ENCODE measurements at regions not wholly inside any gene's neighbourhood (a gene's known extent, or its start where the extent isn't known, plus 50 kb on each side); places are given as distances from the start of the nearest gene placed in this dataset.

DNA sequence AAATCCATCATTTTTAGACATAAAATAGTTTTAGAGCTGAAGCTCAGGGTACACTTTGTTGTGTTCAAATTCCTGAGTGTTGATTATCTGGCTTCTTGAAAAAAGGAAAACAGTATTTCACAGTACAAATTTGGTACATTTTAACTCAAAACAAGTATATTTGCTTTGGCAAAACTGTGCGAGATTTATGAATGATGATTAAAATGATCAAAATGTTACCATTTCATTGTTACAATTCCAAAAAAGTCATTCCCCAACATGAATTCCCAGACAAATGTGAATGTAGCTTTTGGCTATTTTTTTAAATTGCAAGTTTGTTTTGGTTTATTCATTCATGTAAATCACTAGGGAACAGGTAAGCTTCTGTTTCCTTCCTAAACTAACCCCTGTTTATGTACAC lies 347.4 kb upstream of the DCBLD2 start:
- Histone ChIP-seq H3K36me3 (ENCODE audit: control insufficient read depth in 4 of 4, insufficient read depth in 4 of 4, low read length in 4 of 4) (no peaks in the 10 kb centered on the region), H3K4me1 (ENCODE audit: control insufficient read depth in 5 of 5, insufficient read depth in 5 of 5, low read length in 5 of 5) (peaks cover 0 to 10% (median 0%) of the 10 kb centered on the region in 5 donors), H3K27ac (ENCODE audit: low read depth in 1 of 2, low read length in 1 of 2) (no peak overlapping the region), H3K4me3 (no peak overlapping the region), H3K27me3 (ENCODE audit: control insufficient read depth in 3 of 3, insufficient read depth in 3 of 3, low read length in 2 of 3) (no peaks in the 10 kb centered on the region), H3K9me3 (ENCODE audit: control insufficient read depth in 4 of 4, insufficient read depth in 3 of 4, low read length in 3 of 4) (no peaks in the 10 kb centered on the region), H3K9ac (ENCODE audit: insufficient read depth in 1 of 2, low read length in 2 of 2) (no peak overlapping the region)
- 66 to 79% methylated on average over 1 of the region's 1 CpG for whole genome bisulfite sequencing, 2 donors
- TF ChIP-seq, protein P1, sequence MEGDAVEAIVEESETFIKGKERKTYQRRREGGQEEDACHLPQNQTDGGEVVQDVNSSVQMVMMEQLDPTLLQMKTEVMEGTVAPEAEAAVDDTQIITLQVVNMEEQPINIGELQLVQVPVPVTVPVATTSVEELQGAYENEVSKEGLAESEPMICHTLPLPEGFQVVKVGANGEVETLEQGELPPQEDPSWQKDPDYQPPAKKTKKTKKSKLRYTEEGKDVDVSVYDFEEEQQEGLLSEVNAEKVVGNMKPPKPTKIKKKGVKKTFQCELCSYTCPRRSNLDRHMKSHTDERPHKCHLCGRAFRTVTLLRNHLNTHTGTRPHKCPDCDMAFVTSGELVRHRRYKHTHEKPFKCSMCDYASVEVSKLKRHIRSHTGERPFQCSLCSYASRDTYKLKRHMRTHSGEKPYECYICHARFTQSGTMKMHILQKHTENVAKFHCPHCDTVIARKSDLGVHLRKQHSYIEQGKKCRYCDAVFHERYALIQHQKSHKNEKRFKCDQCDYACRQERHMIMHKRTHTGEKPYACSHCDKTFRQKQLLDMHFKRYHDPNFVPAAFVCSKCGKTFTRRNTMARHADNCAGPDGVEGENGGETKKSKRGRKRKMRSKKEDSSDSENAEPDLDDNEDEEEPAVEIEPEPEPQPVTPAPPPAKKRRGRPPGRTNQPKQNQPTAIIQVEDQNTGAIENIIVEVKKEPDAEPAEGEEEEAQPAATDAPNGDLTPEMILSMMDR (IDR thresholded peaks at IDR 0.05; ENCODE audit: control extremely low read depth, extremely low read depth): no peak
- DNase-seq: no peak
- ATAC-seq (ENCODE audit: insufficient read depth, low FRiP score): no peak

GRCh38 chr3:99248130-99248529 lies 346.6 kb upstream of the DCBLD2 start:
- no peaks in the 10 kb centered on the region for H3K27me3 ChIP-seq (ENCODE audit: control insufficient read depth in 3 of 3, insufficient read depth in 3 of 3, low read length in 2 of 3)
- H3K4me3 ChIP-seq: no peak overlapping the region
- H3K36me3 ChIP-seq (ENCODE audit: control insufficient read depth in 4 of 4, insufficient read depth in 4 of 4, low read length in 4 of 4): no peaks in the 10 kb centered on the region
- no peak for ATAC-seq (ENCODE audit: insufficient read depth, low FRiP score)
- no peak for DNase-seq
- TF ChIP-seq, protein P1 (IDR thresholded peaks at IDR 0.05; ENCODE audit: control extremely low read depth, extremely low read depth): no peak
- no peak overlapping the region for H3K27ac ChIP-seq (ENCODE audit: low read depth in 1 of 2, low read length in 1 of 2)
- H3K9me3 ChIP-seq (ENCODE audit: control insufficient read depth in 4 of 4, insufficient read depth in 3 of 4, low read length in 3 of 4): no peaks in the 10 kb centered on the region
- no peak overlapping the region for H3K9ac ChIP-seq (ENCODE audit: insufficient read depth in 1 of 2, low read length in 2 of 2)
- peaks cover 0 to 6% (median 0%) of the 10 kb centered on the region in 5 donors for H3K4me1 ChIP-seq (ENCODE audit: control insufficient read depth in 5 of 5, insufficient read depth in 5 of 5, low read length in 5 of 5)
- WGBS, 2 donors: 82 to 86% methylated on average over 1 of the region's 1 CpG

- Histone ChIP-seq H3K4me1 (ENCODE audit: control insufficient read depth in 5 of 5, insufficient read depth in 5 of 5, low read length in 5 of 5) (peaks cover 0 to 5% (median 0%) of the 10 kb centered on the region in 5 donors), H3K4me3 (no peak overlapping the region), H3K27ac (ENCODE audit: low read depth in 1 of 2, low read length in 1 of 2) (no peak overlapping the region), H3K9me3 (ENCODE audit: control insufficient read depth in 4 of 4, insufficient read depth in 3 of 4, low read length in 3 of 4) (no peaks in the 10 kb centered on the region), H3K36me3 (ENCODE audit: control insufficient read depth in 4 of 4, insufficient read depth in 4 of 4, low read length in 4 of 4) (no peaks in the 10 kb centered on the region), H3K9ac (ENCODE audit: insufficient read depth in 1 of 2, low read length in 2 of 2) (no peak overlapping the region), H3K27me3 (ENCODE audit: control insufficient read depth in 3 of 3, insufficient read depth in 3 of 3, low read length in 2 of 3) (no peaks in the 10 kb centered on the region)
- no peak for ATAC-seq (ENCODE audit: insufficient read depth, low FRiP score)
- no peak for DNase-seq
- TF ChIP-seq, protein P1 (IDR thresholded peaks at IDR 0.05; ENCODE audit: control extremely low read depth, extremely low read depth): no peak
- WGBS, 2 donors: 35 to 76% methylated on average over 2 of the region's 2 CpGs
These were observed 344.6 kb upstream of the DCBLD2 start for GRCh38 chr3:99246010-99246654.

- H3K4me1 ChIP-seq (ENCODE audit: control insufficient read depth in 5 of 5, insufficient read depth in 5 of 5, low read length in 5 of 5): no peaks in the 10 kb centered on the region
- H3K36me3 ChIP-seq (ENCODE audit: control insufficient read depth in 4 of 4, insufficient read depth in 4 of 4, low read length in 4 of 4): no peaks in the 10 kb centered on the region
- H3K9ac ChIP-seq (ENCODE audit: insufficient read depth in 1 of 2, low read length in 2 of 2): no peak overlapping the region
- TF ChIP-seq, protein P1 (IDR thresholded peaks at IDR 0.05; ENCODE audit: control extremely low read depth, extremely low read depth): no peak
- no peak overlapping the region for H3K4me3 ChIP-seq
- WGBS, 2 donors: 93 to 95% methylated on average over 2 of the region's 2 CpGs
- DNase-seq (no peak), ATAC-seq (ENCODE audit: insufficient read depth, low FRiP score) (no peak)
- H3K9me3 ChIP-seq (ENCODE audit: control insufficient read depth in 4 of 4, insufficient read depth in 3 of 4, low read length in 3 of 4): no peaks in the 10 kb centered on the region
- no peaks in the 10 kb centered on the region for H3K27me3 ChIP-seq (ENCODE audit: control insufficient read depth in 3 of 3, insufficient read depth in 3 of 3, low read length in 2 of 3)
- no peak overlapping the region for H3K27ac ChIP-seq (ENCODE audit: low read depth in 1 of 2, low read length in 1 of 2)
These were observed 340.8 kb upstream of the DCBLD2 start for GRCh38 chr3:99242271-99242670.

Data from lung (tissue), 11 donors.